Muscle of leg (tissue), 3 donors: ENCODE measurements at regions not wholly inside any gene's neighbourhood (a gene's known extent, or its start where the extent isn't known, plus 50 kb on each side); places are given as distances from the start of the nearest gene placed in this dataset.

Experiments
- DNase-seq: peaks from one replicate; pipeline ENCODE4 v3.0.0; 2013
- H3K27ac ChIP-seq: one replicate; pipeline ENCODE4 v1.5.1; 2013; ENCODE audit warnings: mild to moderate bottlenecking, low read length, control low read depth
- H3K27me3 ChIP-seq: one replicate; pipeline ENCODE4 v1.6.1; 2013; ENCODE audit warnings: low read length; ENCODE audit not compliant: control insufficient read depth, insufficient read depth
- H3K36me3 ChIP-seq: one replicate; pipeline ENCODE4 v1.6.1; 2013; ENCODE audit warnings: low read length; ENCODE audit not compliant: control insufficient read depth, insufficient read depth
- H3K4me1 ChIP-seq: one replicate; pipeline ENCODE4 v1.6.1; 2013; ENCODE audit warnings: low read length; ENCODE audit not compliant: control insufficient read depth, insufficient read depth
- H3K4me3 ChIP-seq: one replicate; pipeline ENCODE4 v1.5.1; 2013; ENCODE audit warnings: low read length, control low read depth
- H3K9me3 ChIP-seq: replicated peaks from 2 replicates; pipeline ENCODE4 v1.6.1; 2013; ENCODE audit warnings: low read depth, low read length; ENCODE audit not compliant: control insufficient read depth
- WGBS: methylation state at CpG from one replicate; pipeline ENCODE4 v1.1.5; 2013; ENCODE audit warnings: missing lambda C conversion rate; ENCODE audit not compliant: insufficient coverage; 5-methylcytosine and 5-hydroxymethylcytosine counted together

- Histone ChIP-seq H3K36me3 (no peaks in the 10 kb centered on the region), H3K27ac (no peak overlapping the region), H3K27me3 (no peaks in the 10 kb centered on the region), H3K9me3 (no peaks in the 10 kb centered on the region), H3K4me1 (peaks cover 8% of the 10 kb centered on the region), H3K4me3 (no peak overlapping the region)
- no peak for DNase-seq
Observed at GRCh38 chr2:67668538-67668937, 271.4 kb downstream of the ETAA1 start.

GRCh38 chr2:67669168-67669567, 272.0 kb downstream of the ETAA1 start:
- Histone ChIP-seq H3K4me3 (no peak overlapping the region), H3K36me3 (no peaks in the 10 kb centered on the region), H3K4me1 (peaks cover 8% of the 10 kb centered on the region), H3K9me3 (no peaks in the 10 kb centered on the region), H3K27me3 (no peaks in the 10 kb centered on the region), H3K27ac (no peak overlapping the region)
- no peak for DNase-seq
- WGBS, result 20% methylated on average over 1 of the region's 3 CpGs

- Histone ChIP-seq H3K4me1 (peaks cover 8% of the 10 kb centered on the region), H3K36me3 (no peaks in the 10 kb centered on the region), H3K4me3 (no peak overlapping the region), H3K27ac (no peak overlapping the region), H3K27me3 (no peaks in the 10 kb centered on the region), H3K9me3 (no peaks in the 10 kb centered on the region)
- 18% methylated on average over 5 of the region's 5 CpGs for whole genome bisulfite sequencing
- peak; percentile 63 for DNase-seq
Observed at GRCh38 chr2:67669766-67670165, 272.6 kb downstream of the ETAA1 start.

GRCh38 chr2:67670747-67671183, 273.6 kb downstream of the ETAA1 start:
- WGBS, result 77% methylated on average over 5 of the region's 6 CpGs
- peaks cover 8% of the 10 kb centered on the region for H3K4me1 ChIP-seq
- peak; percentile 50 for DNase-seq
- no peaks in the 10 kb centered on the region for H3K27me3 ChIP-seq
- H3K36me3 ChIP-seq, result no peaks in the 10 kb centered on the region
- no peak overlapping the region for H3K4me3 ChIP-seq
- no peaks in the 10 kb centered on the region for H3K9me3 ChIP-seq
- H3K27ac ChIP-seq, result no peak overlapping the region

GRCh38 chr2:67671464-67672450, 274.6 kb downstream of the ETAA1 start:
- Histone ChIP-seq H3K4me3 (no peak overlapping the region), H3K27ac (no peak overlapping the region), H3K36me3 (no peaks in the 10 kb centered on the region), H3K9me3 (no peaks in the 10 kb centered on the region), H3K27me3 (no peaks in the 10 kb centered on the region), H3K4me1 (peaks cover 2% of the 10 kb centered on the region)
- no peak for DNase-seq
- 87% methylated on average over 9 of the region's 10 CpGs for WGBS

GRCh38 chr2:67674668-67675067, 277.5 kb downstream of the ETAA1 start:
- 60% methylated on average over 1 of the region's 4 CpGs for WGBS
- Histone ChIP-seq H3K27me3 (no peaks in the 10 kb centered on the region), H3K4me3 (no peak overlapping the region), H3K4me1 (no peaks in the 10 kb centered on the region), H3K27ac (no peak overlapping the region), H3K9me3 (no peaks in the 10 kb centered on the region), H3K36me3 (no peaks in the 10 kb centered on the region)
- DNase-seq, result no peak

- H3K36me3 ChIP-seq, result no peaks in the 10 kb centered on the region
- no peak overlapping the region for H3K4me3 ChIP-seq
- H3K4me1 ChIP-seq, result no peaks in the 10 kb centered on the region
- no peak for DNase-seq
- H3K9me3 ChIP-seq, result no peaks in the 10 kb centered on the region
- H3K27me3 ChIP-seq, result peaks cover 3% of the 10 kb centered on the region
- no peak overlapping the region for H3K27ac ChIP-seq
- 100% methylated on average over 1 of the region's 2 CpGs for WGBS
Observed at GRCh38 chr2:67684991-67685390, 287.9 kb downstream of the ETAA1 start.

- H3K9me3 ChIP-seq, result no peaks in the 10 kb centered on the region
- no CpG with 5 or more reads among the region's 3 CpGs for WGBS
- H3K4me1 ChIP-seq, result no peaks in the 10 kb centered on the region
Observed at GRCh38 chr2:67686254-67686653, 289.1 kb downstream of the ETAA1 start.

GRCh38 chr2:67689186-67689585, 292.1 kb downstream of the ETAA1 start:
- 100% methylated on average over 1 of the region's 3 CpGs for WGBS
- no peaks in the 10 kb centered on the region for H3K36me3 ChIP-seq
- no peak overlapping the region for H3K4me3 ChIP-seq
- peaks cover 5% of the 10 kb centered on the region for H3K27me3 ChIP-seq
- no peaks in the 10 kb centered on the region for H3K4me1 ChIP-seq
- H3K27ac ChIP-seq, result no peak overlapping the region
- no peaks in the 10 kb centered on the region for H3K9me3 ChIP-seq
- no peak for DNase-seq

More at GRCh38 chr2:67686254-67686653, 289.1 kb downstream of the ETAA1 start:
- Histone ChIP-seq H3K4me3 (no peak overlapping the region), H3K27ac (no peak overlapping the region), H3K27me3 (peaks cover 3% of the 10 kb centered on the region), H3K36me3 (no peaks in the 10 kb centered on the region)
- DNase-seq, result no peak

GRCh38 chr2:67689651-67690050, 292.5 kb downstream of the ETAA1 start:
- H3K9me3 ChIP-seq, result no peaks in the 10 kb centered on the region
- H3K4me1 ChIP-seq, result no peaks in the 10 kb centered on the region
- no peak overlapping the region for H3K4me3 ChIP-seq
- no peak for DNase-seq
- H3K27ac ChIP-seq, result no peak overlapping the region
- no CpG with 5 or more reads among the region's 1 CpG for WGBS
- H3K36me3 ChIP-seq, result no peaks in the 10 kb centered on the region
- H3K27me3 ChIP-seq, result peaks cover 5% of the 10 kb centered on the region
